ENCODE measurements at regions not wholly inside any gene's neighbourhood (a gene's known extent, or its start where the extent isn't known, plus 50 kb on each side); places are given as distances from the start of the nearest gene placed in this dataset.

GRCh38 chr1:86285796-86286195 is 110.3 kb downstream of the ODF2L start:
- 84% methylated on average over 4 of the region's 4 CpGs; no CpG with 5 or more reads in 1 of the 2 experiments for WGBS, 2 experiments (ENCODE audit: extremely low coverage in 1 of 2, insufficient coverage in 1 of 2, insufficient read length in 1 of 2, insufficient replicate concordance in 2 of 2, low coverage in 1 of 2, low lambda C conversion rate in 2 of 2, missing lambda C conversion rate in 1 of 2)
- FAIRE-seq (no peak), DNase-seq (ENCODE audit: low read depth in 1 of 2, low spot score in 2 of 2) (no peak)
- H2BK5ac ChIP-seq (ENCODE audit: low read depth, low read length) = no peak overlapping the region
- H3K18ac ChIP-seq (ENCODE audit: extremely low read depth, low read length) = no peak overlapping the region
- no peaks in the 10 kb centered on the region for H3K9me3 ChIP-seq (ENCODE audit: insufficient read depth in 2 of 2, low read depth in 1 of 2, low read length in 1 of 2)
- H3K23me2 ChIP-seq (ENCODE audit: low read depth, low read length) = no peaks in the 10 kb centered on the region
- H3K23ac ChIP-seq (ENCODE audit: insufficient read length) = no peak overlapping the region
- H3K9ac ChIP-seq (replicated peaks in 1 of 4; ENCODE audit: extremely low read depth in 1 of 4, low read depth in 3 of 4, low read length in 3 of 4) = no peak overlapping the region
- H3K4me2 ChIP-seq (ENCODE audit: insufficient read depth in 1 of 2, low read depth in 2 of 2, low read length in 2 of 2) = no peak overlapping the region
- CTCF ChIA-PET (ENCODE audit: partially characterized antibody) = no interaction called here
- no peaks in the 10 kb centered on the region for H3K4me1 ChIP-seq (replicated peaks in 1 of 4; ENCODE audit: control insufficient read depth in 3 of 4, insufficient read depth in 4 of 4, low read length in 3 of 4)
- H3K14ac ChIP-seq (ENCODE audit: insufficient read length) = no peak overlapping the region
- no peaks in the 10 kb centered on the region for H3K36me3 ChIP-seq (ENCODE audit: control insufficient read depth in 2 of 4, insufficient read depth in 4 of 4, low read length in 3 of 4)
- no peaks in the 10 kb centered on the region for H3K27me3 ChIP-seq (replicated peaks in 1 of 4; ENCODE audit: control insufficient read depth in 3 of 4, extremely low read depth in 1 of 4, insufficient read depth in 3 of 4, low read length in 3 of 4)
- H3K79me2 ChIP-seq (ENCODE audit: control insufficient read depth in 1 of 2, insufficient read depth in 2 of 2, low read length in 2 of 2) = no peaks in the 10 kb centered on the region
- no peak overlapping the region for H2BK15ac ChIP-seq (ENCODE audit: low read length)
- H2BK20ac ChIP-seq (ENCODE audit: low read length) = no peak overlapping the region
- H4K91ac ChIP-seq (replicated peaks; ENCODE audit: insufficient read length, low read length) = no peak overlapping the region
- H2AK5ac ChIP-seq (ENCODE audit: low read depth, low read length) = no peak overlapping the region
- POLR2A ChIA-PET (ENCODE audit: partially characterized antibody) = no interaction called here
- no peak overlapping the region for H4K5ac ChIP-seq (ENCODE audit: insufficient read length, low read depth, low read length)
- H4K20me1 ChIP-seq (replicated peaks in 1 of 2; ENCODE audit: control insufficient read depth in 1 of 2, insufficient read depth in 2 of 2, low read length in 2 of 2) = no peaks in the 10 kb centered on the region
- no peak overlapping the region for H3K4me3 ChIP-seq (ENCODE audit: extremely low read depth in 1 of 4, insufficient read depth in 2 of 4, low read depth in 3 of 4, low read length in 4 of 4)
- no peak overlapping the region for H3K4ac ChIP-seq (replicated peaks; ENCODE audit: insufficient read length, low read depth, low read length)
- H2AFZ ChIP-seq (ENCODE audit: low read length) = no peak overlapping the region
- no peak overlapping the region for H2BK120ac ChIP-seq (replicated peaks; ENCODE audit: low read depth, low read length)
- no peak overlapping the region for H2BK12ac ChIP-seq (ENCODE audit: low read depth, low read length)
- no peaks in the 10 kb centered on the region for H3K79me1 ChIP-seq (ENCODE audit: low read depth, low read length)
- H3K27ac ChIP-seq (ENCODE audit: low read depth, low read length) = no peak overlapping the region
- H3K56ac ChIP-seq (replicated peaks; ENCODE audit: insufficient read length, low read depth, low read length) = no peak overlapping the region
- H4K8ac ChIP-seq (ENCODE audit: extremely low read depth, insufficient read depth, low read length) = no peak overlapping the region
- TF ChIP-seq HDAC6 (IDR thresholded peaks at IDR 0.05; ENCODE audit: low read depth, low read length) (no peak), SIRT6 (IDR thresholded peaks at IDR 0.05; ENCODE audit: low read length) (no peak), POLR2A (IDR thresholded peaks at IDR 0.05; ENCODE audit: control extremely low read depth in 1 of 2, low read depth in 2 of 2, low read length in 2 of 2) (no peak), ZNF274 (IDR thresholded peaks at IDR 0.05; ENCODE audit: borderline replicate concordance, extremely low read depth, low read length) (no peak), PHF8 (conservative IDR thresholded peaks at IDR 0.05; ENCODE audit: low read depth, low read length) (no peak), CHD1 (IDR thresholded peaks at IDR 0.05; ENCODE audit: low read depth, low read length) (no peak), SAP30 (IDR thresholded peaks at IDR 0.05; ENCODE audit: insufficient read depth, insufficient replicate concordance, low read length) (no peak), TCF12 (IDR thresholded peaks at IDR 0.05; ENCODE audit: low read depth, low read length) (no peak), SP1 (IDR thresholded peaks at IDR 0.05; ENCODE audit: low read depth, low read length) (no peak), RAD21 (IDR thresholded peaks at IDR 0.05 in 1 of 2, conservative IDR thresholded peaks at IDR 0.05 in 1 of 2; ENCODE audit: low read depth in 2 of 2, low read length in 2 of 2) (no peak), CTBP2 (IDR thresholded peaks at IDR 0.05; ENCODE audit: borderline replicate concordance, insufficient read depth, insufficient read length, low read length) (no peak), KDM5A (IDR thresholded peaks at IDR 0.05; ENCODE audit: low read length) (no peak), YY1 (IDR thresholded peaks at IDR 0.05; ENCODE audit: low read depth, low read length) (no peak), ATF3 (IDR thresholded peaks at IDR 0.05; ENCODE audit: insufficient read depth, low read depth, low read length) (no peak)

Data from H1 (cell line).